Inflammatory macrophage treated with lipopolysaccharide for 1 hour (primary cell): ENCODE measurements at regions not wholly inside any gene's neighbourhood (a gene's known extent, or its start where the extent isn't known, plus 50 kb on each side); places are given as distances from the start of the nearest gene placed in this dataset.
"Not testable (repeated sequence)": the region's sequence is repeated elsewhere in the genome, so short reads cannot be mapped to it uniquely, and the experiment has no call there.

Experiments used
- DNase-seq, 2 donors: peaks; one replicate each; pipeline ENCODE4 v3.0.0-alpha.2; 2020 to 2022

DNA sequence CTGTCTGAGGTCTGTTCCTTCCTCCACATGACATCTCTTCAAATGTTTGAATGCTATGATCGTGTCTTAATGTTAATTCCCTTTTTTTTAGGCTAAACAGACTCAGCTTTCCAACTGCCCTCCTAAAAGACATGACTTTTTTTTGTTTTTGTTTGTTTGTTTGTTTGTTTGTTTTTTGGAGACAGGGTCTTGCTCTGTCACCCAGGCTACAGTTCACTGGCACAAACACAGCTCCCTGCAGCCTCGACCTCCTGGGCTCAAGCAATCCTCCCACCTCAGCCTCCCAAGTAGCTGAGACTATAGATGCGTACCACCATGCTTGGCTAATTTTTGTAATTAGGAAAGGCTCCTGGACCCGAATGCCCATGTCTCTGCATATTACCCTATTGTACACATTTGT lies 176.5 kb downstream of the ABCA8 start:
- no peak for DNase-seq

DNA sequence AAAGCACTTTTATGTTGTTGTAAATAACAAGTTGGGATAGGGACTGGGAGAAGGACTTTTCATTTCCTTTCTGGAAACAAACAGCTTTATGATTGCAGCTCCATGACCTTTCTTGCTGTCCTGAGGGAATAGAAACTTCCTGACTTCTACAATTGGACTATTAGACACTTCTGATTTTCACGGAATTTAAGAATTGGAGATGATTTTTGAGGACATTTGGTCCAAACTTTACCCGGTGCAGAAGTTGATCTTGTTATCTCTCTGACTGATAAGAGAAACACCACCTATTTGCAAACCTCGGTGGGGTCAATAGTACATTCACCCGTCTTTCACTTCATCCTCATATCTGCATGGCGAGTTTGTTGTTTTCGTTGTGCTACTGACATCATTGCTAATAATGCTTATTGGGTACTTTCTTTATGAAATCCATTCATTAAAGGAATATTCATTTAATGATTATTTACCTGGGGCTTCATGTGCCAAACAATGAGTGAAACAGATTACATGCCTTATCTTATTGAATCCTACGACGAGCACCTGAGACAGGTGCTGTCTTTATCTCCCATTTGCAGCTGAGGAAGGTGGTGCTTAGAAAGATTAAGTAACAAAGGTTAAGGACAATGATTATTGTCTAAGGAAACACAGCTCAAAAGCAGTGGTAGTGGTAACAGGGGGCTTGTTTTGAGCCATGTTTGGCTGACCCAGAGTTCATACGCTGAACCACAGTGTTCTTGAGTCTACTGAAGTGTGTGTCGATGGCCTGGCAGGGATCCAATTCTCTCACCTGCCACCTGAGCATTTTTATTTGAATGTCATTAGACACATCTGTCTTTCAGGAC lies 176.9 kb upstream of the FAM20A start:
- DNase-seq = no peak

DNA sequence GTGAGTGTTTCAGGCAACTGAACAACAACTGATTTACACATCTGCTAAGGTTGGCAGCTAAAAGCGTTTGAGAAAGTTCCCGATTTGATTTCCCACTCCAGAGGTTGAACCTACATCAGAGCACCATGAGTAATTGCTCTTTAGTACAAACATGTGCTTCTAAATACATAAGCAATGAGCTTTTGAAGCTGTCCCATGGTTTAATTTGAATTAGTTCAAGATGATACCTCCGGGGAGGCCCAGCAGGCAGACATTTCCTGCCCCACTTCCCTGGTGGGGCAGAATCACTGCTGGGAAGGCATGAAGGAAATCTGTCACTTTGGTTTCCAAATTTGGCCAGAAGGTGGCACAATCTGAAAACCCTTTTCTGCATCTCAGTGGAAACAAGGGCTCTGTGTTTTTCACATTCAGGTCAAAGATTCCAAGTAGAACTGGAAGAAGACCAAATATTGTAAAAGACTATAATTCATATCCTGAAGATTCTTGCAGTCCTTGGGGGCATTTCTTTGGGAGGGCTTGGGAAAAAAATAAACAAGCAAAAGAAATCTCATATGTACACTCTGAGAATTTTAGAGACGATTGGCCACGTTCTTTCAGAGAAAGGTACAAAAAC lies 176.2 kb upstream of the FAM20A start:
- peak; percentile 39 to 86 for DNase-seq

DNA sequence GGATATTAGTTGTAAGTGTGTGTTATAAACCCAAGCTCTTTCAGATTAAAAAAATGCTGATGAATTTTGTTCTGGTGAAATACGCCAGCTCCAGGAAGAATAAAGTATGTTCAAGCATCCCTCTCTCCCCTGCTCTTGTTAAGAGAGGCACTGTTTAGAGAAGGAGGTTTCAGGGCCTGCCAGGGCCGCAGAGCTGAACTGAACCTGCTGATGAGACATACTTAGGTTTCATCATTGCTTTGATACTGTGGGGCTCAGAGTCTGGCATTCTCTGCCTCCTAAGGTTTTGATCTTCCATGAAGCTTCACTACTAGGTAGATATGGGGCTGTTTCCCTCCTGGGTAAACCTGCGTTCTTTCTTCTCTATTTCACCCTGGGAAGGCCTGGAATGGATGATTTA lies 175.3 kb upstream of the FAM20A start:
- no peak for DNase-seq

DNA sequence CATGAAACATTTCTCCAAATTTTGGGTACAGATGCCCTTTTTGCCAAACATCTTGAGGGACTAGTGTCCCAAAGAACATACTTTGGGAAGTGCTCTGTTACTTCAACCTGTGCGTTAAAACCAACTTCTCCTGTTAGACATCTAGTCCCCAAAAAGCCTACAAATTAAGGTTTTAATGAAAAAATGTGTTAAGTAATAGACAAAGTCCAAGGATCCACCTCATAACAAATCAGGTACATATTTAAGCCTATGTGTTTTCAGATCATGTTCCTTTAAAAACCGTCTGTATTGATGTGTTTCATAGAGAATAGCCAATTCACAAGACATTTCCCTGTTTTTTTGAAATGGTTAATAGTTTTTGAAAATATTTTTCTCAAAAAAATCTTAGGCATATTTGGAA lies 174.8 kb upstream of the FAM20A start:
- no peak for DNase-seq

DNA sequence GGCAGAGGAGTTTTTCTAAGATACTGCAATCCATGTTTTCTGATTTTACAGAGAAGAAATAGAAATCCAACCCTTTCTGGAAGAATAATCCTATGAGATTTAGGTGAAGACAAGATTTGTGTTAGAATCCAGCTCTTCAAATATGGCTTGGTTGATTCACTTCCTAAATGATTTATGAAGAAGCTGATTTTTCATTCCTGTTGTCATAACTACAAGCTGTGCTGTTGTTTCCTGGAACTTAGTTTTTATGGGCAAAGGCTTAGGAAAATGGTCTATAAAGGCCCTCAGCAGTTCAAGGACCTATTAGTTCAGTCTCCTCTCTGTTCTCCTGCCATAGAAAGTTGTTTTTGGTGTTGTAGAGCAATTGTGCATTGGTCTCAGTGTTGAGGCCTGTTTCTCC lies 174.2 kb upstream of the FAM20A start:
- no peak for DNase-seq

DNA sequence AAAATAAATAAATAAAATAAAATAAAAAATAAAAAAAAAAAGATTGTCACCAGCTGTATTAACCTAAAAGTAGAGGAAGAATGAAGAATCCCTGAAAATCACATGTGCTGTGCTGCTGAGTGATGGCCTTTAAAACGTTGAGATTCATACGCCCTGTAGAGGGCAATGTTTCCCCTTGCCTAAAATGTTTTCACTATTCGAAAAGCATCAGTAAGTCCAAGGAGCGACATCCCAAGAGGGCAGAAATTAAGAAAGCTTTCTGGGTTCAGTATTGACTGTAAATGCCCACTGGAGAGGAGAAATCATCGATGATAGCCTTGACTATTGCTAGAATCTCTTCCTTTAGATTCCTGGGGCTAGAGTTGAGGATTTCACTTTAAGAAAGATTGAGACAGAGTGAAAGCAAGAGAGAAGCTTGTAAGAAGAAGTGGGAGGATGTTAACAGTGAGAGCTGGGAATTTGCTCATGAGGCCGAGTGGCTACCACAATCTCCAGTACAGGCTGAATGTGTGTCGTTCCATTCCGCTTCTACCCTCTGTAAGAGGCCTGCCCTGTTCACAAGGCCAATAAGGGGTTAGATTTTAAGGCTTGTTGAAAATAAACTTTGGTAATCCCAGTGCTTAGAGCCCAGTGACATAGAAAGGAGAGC lies 170.8 kb upstream of the FAM20A start:
- DNase-seq = peak; percentile 63 to 81

DNA sequence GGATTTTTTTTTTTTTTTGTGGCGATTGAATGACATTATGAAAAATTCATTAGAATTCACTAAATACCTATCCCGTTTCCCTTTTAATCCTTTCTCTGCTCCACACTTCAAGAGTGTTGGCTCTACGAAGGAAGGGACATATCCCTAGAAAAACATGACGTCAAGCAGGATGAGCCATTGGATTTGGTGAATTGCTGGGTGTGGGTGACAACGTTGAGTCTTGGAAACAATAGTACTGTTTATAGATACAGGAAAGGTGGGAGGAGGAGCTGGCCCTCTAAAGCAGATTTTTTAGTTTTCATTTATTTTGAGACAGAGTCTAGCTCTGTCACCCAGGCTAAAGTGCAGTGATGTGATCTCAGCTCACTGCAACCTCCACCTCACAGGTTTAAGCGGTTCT lies 167.6 kb upstream of the FAM20A start:
- DNase-seq = no peak

DNA sequence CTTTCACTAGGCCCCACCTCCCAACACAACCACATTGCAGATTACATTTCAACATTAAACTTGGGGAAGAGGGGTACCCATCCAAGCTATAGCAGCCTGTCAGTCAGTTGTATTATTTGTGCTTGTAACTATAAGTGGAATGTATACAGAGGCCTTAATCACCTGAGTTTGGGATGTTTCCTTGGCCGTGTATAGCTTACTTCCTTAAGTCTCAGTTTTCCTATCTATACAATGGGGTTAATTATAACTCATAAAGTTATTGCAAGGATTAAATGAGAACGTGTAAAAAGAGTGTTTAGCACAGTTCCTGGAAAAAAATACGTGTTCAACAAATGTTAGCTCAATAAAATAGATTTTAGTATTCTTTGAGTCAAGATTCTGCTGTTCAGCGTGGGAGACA lies 165.5 kb upstream of the FAM20A start:
- no peak for DNase-seq

DNA sequence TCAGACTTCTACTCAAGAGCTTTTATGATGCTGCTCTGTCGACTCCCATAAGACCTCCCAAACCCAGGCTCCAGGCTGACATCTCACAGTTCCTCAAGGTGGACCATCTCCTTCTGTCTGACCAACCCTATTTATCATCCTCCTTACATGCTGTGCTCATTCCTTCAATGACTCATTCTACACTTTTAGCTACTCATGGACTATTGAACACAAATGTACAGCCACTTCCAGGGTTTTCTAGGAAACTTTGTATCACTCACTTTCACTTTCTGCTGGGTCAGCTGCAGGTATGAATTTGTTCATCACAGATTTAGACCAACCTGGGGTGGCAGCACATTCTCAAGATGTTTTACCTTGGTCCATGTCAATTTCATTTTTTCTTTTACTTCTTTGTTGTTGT lies 162.4 kb upstream of the FAM20A start:
- no peak for DNase-seq

DNA sequence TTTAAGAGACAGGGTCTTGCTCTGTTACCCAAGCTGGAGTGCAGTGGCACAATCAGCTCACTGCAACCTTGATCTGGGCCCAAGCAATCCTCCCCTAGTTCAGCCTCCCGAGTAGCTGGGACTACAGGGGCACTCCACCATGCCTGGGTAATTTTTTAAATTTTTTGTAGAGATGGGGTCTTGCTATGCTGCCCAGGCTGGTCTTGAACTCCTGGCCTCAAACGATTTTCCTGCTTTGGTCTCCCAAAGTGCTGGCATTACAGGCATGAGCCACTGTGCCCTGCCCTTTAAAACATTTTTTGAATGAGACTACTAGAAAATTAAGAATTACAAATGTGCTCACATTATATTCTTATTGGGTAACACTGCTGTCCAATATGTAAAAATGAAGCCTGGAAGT lies 161.7 kb upstream of the FAM20A start:
- DNase-seq = no peak

DNA sequence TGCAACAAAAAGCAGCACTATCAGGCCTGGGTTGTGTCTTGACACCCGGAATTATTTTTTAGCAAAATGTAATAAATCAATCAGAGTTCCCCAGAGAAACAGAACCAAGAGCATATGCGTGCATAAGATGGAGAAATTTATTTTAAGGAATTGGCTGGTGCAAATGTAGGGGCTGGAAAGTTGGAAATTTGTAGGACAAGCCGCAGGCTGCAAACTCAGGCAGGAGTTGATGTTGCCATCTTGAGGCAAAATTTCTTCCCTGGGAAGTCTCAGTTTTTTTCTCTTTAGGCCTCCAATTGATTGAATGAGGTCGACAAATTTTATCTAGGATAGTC lies 158.9 kb upstream of the FAM20A start:
- no peak for DNase-seq

DNA sequence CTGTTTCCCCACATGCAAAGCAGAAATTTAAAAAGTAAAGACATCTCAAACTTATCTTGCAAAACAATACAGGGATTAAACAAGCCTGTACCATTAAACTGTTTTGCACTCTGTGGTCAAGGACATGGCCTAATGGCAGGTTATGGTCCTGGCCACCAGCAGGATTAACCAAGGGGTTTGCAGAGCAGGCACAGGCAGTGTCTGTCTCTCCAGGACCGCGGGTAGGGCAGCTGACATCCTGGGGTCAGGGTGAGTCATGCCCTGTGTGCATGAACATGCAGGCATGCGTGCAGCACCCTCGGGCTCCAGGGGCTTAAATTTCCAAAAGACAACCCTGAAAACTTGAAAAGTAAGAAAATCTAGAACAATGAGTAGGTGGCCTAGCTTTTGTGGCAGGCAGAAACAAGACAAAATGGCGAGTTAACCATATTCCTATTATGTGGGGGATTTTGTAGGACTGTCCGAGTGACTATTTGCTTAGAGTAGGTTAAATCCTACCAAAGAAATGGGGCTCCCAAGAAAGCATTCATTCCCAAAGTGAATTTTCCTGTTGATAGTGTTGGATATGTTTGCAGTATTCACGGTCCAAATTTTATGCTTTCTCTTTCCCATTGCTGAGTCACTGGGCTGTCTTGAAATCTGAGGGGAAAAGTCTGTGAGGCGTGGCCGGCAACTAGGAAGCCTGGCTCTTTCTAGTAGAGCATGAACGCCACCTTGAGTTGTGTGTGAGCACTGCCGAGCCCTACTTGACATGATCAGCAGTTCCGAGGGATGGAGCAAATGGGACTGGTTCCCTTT lies 158.4 kb upstream of the FAM20A start:
- peak; percentile 91 to 97 for DNase-seq

DNA sequence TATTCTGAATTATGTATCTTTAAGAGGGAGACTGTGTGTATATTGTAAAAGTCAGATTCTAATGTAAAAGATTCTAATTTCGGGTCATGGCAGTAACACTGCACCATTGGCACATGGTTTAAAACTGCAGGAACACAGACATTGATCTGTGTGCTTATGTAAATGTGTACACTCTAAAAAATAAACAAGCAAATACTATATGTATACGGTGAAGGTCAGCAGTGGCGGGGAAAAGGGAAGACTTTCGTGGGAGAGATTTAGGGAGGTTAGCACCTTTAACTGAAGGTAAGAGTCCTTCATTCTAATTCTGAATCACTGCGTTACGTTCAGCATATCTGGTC lies 157.8 kb upstream of the FAM20A start:
- no peak for DNase-seq

DNA sequence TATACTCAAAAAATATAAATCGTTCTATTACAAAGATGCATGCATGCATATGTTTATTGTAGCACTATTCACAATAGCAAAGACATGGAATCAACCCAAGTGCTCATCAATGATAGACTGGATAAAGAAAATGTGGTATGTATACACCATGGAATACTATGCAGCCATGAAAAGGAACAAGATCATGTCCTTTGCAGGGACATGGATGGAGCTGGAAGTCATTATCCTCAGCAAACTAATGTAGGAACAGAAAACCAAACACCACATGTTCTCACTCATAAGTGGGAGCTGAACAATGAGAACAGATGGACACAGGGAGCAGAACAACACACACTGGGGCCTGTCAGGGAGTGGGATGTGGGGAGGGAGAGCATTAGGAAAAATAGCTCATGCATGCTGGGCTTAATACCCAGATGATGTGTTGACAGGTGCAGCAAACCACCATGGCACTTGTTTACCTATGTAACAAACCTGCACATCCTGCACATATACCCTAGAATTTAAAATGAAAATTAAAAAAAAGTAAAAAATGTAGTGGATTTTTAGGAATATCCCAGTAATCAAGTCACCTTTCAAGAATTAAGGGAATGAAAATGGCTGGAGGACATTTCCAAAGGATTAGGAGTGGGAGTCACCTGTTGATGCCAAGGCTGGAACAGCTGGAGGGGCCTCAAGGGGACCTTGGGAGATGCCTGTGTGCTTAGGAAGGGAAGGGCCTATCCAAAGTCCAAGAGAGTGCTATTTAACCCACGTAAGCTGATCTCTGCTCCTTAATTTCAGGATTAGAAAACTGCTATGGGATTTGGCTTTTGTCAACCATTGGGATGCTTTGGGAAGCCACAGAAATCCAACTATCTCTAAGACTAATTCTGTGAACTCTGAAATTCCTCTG lies 156.9 kb upstream of the FAM20A start:
- DNase-seq = not testable (repeated sequence)

DNA sequence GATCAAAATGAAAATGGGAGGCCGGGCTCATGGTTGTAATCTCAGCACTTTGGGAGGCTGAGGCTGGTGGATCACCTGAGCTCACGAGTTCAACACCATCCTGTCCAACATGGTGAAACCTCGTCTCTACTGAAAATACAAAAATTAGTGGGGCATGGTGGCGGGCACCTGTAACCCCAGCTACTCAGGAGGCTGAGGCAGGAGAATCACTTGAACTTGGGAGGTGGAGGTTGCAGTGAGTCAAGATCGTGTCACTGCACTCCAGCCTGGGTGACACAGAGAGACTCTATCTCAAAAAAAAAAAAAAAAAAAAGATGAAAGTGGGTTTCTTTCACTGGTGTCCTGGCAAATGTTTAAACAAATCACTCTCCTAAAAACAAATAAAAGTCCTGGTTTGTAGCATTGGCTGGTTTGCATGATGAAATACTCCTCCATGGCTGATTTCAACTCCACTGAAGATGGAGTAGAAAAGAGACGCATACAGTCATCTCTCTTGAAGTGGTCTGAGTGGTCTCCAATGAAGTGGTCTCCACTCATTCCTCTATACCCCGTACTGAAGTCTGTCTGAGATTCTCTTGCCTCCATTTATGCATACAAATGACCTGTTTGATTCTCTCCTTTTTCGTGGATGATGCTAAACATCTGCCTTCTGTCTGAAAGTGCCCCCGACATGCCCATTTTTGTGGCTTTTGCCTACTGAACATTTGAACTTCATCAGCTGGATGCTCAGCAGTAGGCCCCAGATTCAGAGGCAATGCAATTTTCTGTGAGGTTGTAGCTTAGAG lies 153.0 kb upstream of the FAM20A start:
- DNase-seq = no peak

DNA sequence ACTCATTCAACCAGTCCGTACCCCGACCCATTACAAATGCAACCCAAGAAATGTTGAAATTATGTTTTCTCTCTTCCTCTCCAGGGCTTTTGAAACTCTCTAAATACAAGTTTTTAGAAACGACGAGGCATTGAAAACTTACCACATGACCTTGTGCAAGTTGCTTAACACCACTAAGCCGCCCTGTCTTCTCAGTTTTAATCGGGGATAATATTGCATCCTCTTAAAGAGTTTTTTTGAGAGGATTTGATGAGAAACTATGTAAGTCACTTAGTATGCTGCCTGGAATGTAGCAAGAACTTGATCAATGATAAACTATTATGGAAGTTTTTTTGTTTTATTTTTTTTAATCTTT lies 149.0 kb upstream of the FAM20A start:
- peak in 1 of 2 donors; percentile 5 for DNase-seq

DNA sequence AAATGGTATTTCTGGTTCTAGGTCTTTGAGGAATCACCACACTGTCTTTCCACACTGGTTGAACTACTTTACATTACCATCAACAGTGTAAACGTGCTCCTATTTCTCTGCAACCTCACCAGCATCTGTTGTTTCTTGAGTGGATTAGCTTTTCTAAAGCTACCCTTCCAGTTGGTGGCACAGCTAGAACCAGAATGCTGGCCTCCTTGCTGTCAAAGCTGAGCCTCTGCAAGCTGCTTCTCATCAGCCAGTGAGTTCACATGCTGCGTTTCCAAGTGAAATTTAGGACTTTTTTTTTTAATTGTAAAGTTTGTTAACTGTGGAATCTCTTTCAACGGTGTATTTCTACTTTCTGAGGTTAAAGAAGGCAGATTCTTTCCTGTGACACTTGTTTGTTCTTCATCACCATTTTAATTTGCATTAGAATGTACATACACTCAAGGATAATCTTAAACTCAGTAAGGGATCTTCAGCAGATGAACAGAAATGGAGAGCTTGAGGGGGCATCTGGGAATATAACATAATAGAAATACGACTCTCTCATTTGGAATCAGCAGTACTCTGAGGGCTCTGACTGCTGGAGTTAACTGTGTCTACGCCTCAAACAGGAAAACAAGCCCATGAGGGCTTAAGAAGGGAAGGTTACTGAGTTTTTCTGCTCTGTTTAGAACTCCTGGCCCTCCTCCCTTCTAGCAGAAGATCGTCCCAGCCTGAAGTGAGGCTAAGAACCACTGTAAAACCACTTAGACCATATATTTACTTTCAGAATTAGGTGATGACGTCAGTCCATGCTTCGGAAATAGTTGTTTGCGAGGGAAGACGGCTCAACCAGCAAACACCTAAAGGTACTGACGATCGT lies 148.4 kb upstream of the FAM20A start:
- no peak for DNase-seq

DNA sequence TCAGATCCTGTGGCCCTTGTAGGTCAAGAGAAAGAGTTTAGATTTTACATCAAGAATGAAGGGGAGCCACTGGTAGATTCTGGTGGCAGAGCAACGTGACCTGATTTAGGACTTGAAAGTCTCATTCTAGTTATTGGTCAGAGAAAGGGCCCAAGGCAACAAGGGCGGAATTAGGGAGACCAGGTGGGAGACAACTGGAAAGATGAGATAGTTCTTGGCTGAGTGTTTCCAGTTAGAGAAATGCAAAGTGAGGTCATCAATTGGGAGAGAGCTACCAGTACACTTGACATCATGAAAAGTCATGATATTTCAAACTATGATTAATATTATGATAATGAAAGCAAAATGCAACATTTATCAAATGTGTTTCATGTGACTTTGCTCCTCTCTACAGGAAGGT lies 147.2 kb upstream of the FAM20A start:
- no peak for DNase-seq

DNA sequence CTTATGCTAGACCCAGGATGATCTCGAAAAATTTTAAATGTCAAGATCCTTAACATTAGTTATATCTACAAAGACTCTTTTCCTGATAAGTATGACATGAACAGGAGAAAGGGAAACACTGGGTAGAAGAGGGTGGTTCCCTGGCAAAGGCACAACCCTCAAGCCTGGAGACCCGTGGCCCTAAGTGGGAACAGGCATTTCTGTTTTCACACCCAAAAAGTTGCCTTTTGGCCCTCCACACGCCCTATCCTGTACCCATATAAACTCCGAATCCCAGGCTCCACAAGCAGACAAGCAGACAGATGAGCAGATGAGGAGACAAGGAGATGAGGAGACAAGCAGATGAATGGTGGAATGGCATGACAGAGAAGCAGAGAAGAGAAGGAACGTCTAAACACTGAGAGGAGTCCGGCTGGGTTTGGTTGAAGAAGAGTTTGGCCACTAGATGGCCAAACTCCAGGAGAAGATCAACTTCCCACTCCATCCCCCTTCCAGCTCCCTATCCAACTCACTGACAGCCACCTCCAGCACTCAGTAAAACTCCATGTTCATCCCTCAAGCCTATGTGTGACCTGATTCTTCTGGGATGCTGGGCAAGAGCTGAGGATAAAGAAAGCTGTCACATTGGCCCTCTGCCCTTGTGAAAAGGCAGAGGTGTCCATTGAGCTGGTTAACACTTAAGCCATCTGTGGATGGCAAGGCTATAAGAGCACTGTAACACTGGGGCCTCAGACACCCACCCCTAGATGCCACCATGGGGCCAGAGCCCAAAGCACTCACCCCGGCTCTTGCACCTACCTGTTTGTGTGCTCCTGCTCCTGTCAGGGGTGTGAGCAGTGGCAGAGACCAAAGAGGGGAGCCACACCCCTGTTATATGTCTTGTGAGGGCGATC lies 139.6 kb upstream of the FAM20A start:
- DNase-seq = no peak
